ENCODE measurements at regions not wholly inside any gene's neighbourhood (a gene's known extent, or its start where the extent isn't known, plus 50 kb on each side); places are given as distances from the start of the nearest gene placed in this dataset.

DNA sequence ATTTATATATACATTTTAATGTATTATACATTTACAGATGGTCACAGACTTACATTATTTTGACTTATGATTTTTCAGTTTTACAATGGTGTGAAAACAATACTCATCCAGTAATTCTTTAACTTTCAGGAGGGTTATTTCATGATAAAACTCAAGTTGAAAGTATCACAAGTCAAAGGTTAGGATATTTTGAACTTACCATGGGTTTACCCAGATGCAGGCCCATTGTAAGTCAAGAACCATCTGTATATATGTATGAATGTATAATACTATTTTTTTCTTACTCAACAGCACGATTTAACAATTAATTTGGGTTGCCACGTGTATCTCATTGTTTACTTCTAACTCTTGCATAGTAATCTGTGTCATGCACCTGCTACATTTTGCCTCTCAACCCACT lies 1002.0 kb downstream of the OTOL1 start:
- Histone ChIP-seq H3K9me3 (ENCODE audit: insufficient read depth, low read length) (no peaks in the 10 kb centered on the region), H3K27me3 (ENCODE audit: low read depth, low read length) (no peaks in the 10 kb centered on the region), H3K4me3 (ENCODE audit: low read length) (no peak overlapping the region), H4K20me1 (ENCODE audit: insufficient read depth, low read length) (no peaks in the 10 kb centered on the region), H3K27ac (ENCODE audit: low read length) (no peak overlapping the region), H3K79me2 (ENCODE audit: low read length) (no peaks in the 10 kb centered on the region), H3K9ac (ENCODE audit: low read length) (no peak overlapping the region), H3K4me1 (ENCODE audit: low read length) (no peaks in the 10 kb centered on the region), H3K36me3 (replicated peaks; ENCODE audit: low read depth, low read length) (no peaks in the 10 kb centered on the region), H2AFZ (ENCODE audit: low read depth, low read length) (no peak overlapping the region), H3K4me2 (ENCODE audit: low read length) (no peak overlapping the region)
- TF ChIP-seq EZH2phosphoT487 (IDR thresholded peaks at IDR 0.05; ENCODE audit: low read depth), result no peak
- TF ChIP-seq, protein P1, sequence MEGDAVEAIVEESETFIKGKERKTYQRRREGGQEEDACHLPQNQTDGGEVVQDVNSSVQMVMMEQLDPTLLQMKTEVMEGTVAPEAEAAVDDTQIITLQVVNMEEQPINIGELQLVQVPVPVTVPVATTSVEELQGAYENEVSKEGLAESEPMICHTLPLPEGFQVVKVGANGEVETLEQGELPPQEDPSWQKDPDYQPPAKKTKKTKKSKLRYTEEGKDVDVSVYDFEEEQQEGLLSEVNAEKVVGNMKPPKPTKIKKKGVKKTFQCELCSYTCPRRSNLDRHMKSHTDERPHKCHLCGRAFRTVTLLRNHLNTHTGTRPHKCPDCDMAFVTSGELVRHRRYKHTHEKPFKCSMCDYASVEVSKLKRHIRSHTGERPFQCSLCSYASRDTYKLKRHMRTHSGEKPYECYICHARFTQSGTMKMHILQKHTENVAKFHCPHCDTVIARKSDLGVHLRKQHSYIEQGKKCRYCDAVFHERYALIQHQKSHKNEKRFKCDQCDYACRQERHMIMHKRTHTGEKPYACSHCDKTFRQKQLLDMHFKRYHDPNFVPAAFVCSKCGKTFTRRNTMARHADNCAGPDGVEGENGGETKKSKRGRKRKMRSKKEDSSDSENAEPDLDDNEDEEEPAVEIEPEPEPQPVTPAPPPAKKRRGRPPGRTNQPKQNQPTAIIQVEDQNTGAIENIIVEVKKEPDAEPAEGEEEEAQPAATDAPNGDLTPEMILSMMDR (IDR thresholded peaks at IDR 0.05; ENCODE audit: low read depth, low read length), result no peak

DNA sequence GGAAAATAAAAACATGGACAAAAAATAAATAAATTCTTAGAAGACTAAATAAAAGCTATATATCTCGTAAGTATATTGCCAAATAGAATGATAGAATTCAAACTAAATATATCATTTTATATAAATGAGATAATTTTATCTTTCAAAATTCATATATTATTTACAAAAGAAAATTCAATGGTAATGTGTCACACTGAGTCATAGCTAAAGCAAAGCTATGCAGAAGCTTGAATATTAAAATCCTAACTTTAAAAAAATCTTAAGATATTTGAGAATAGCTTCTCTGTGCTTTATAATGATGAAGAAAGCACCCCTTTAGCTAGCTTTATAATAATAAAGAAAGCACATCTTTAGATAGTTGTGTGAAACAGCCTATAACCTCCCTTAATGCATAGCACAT lies 1010.8 kb downstream of the OTOL1 start:
- Histone ChIP-seq H4K20me1 (ENCODE audit: insufficient read depth, low read length) (no peaks in the 10 kb centered on the region), H3K79me2 (ENCODE audit: low read length) (no peaks in the 10 kb centered on the region), H2AFZ (ENCODE audit: low read depth, low read length) (no peak overlapping the region), H3K27me3 (ENCODE audit: low read depth, low read length) (no peaks in the 10 kb centered on the region), H3K4me2 (ENCODE audit: low read length) (no peak overlapping the region), H3K9me3 (ENCODE audit: insufficient read depth, low read length) (no peaks in the 10 kb centered on the region), H3K4me3 (ENCODE audit: low read length) (no peak overlapping the region), H3K4me1 (ENCODE audit: low read length) (no peaks in the 10 kb centered on the region), H3K9ac (ENCODE audit: low read length) (no peak overlapping the region), H3K36me3 (replicated peaks; ENCODE audit: low read depth, low read length) (no peaks in the 10 kb centered on the region), H3K27ac (ENCODE audit: low read length) (no peak overlapping the region)
- TF ChIP-seq, protein P1 (IDR thresholded peaks at IDR 0.05; ENCODE audit: low read depth, low read length), result no peak
- TF ChIP-seq EZH2phosphoT487 (IDR thresholded peaks at IDR 0.05; ENCODE audit: low read depth), result no peak

DNA sequence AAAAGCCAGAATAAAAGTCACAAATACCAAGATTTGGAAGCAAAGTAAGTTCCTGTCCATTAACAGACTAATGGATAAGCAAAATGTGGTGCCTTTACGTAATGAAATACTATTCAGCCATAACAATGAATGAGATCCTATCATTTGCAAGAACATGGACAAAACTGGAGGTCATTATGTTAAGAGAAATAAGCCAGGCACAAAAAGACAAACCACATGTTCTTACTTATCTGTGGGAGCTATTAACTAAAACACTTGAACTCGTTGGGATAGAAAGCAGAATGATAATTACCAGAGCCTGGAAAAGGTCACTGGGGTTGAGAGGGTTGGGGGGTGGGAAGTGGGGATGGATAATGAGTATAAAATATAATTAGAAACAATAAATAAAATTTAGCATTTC lies 1015.9 kb downstream of the OTOL1 start:
- Histone ChIP-seq H3K27me3 (ENCODE audit: low read depth, low read length) (no peaks in the 10 kb centered on the region), H3K4me3 (ENCODE audit: low read length) (no peak overlapping the region), H2AFZ (ENCODE audit: low read depth, low read length) (peak overlapping the region; percentile 42; the same call in 1 of the 2 replicates), H3K36me3 (replicated peaks; ENCODE audit: low read depth, low read length) (no peaks in the 10 kb centered on the region), H4K20me1 (ENCODE audit: insufficient read depth, low read length) (no peaks in the 10 kb centered on the region), H3K9ac (ENCODE audit: low read length) (no peak overlapping the region), H3K4me1 (ENCODE audit: low read length) (no peaks in the 10 kb centered on the region), H3K27ac (ENCODE audit: low read length) (no peak overlapping the region), H3K4me2 (ENCODE audit: low read length) (no peak overlapping the region), H3K9me3 (ENCODE audit: insufficient read depth, low read length) (no peaks in the 10 kb centered on the region), H3K79me2 (ENCODE audit: low read length) (no peaks in the 10 kb centered on the region)
- TF ChIP-seq, protein P1 (IDR thresholded peaks at IDR 0.05; ENCODE audit: low read depth, low read length), result no peak
- TF ChIP-seq EZH2phosphoT487 (IDR thresholded peaks at IDR 0.05; ENCODE audit: low read depth), result no peak

DNA sequence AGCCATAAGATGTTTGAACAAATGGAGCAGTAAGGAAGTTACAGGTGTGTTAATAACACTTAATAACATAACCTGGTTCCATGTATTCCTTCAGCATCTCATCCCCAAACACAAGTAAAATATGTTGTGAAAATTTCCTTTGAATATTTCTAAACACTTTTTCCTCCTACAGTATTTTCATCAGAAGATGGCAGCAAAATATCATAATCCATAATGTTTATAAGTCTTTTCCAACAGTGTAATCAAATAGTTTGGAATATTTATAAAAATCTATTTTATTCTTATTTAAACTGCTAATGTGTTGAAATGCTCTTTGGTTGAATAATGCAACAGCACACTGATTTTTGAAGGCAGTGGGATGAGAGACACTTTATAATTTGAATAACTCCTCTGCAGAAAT lies 1020.5 kb downstream of the OTOL1 start:
- Histone ChIP-seq H2AFZ (ENCODE audit: low read depth, low read length) (no peak overlapping the region), H3K27me3 (ENCODE audit: low read depth, low read length) (no peaks in the 10 kb centered on the region), H4K20me1 (ENCODE audit: insufficient read depth, low read length) (no peaks in the 10 kb centered on the region), H3K79me2 (ENCODE audit: low read length) (no peaks in the 10 kb centered on the region), H3K4me1 (ENCODE audit: low read length) (no peaks in the 10 kb centered on the region), H3K4me3 (ENCODE audit: low read length) (no peak overlapping the region), H3K9me3 (ENCODE audit: insufficient read depth, low read length) (no peaks in the 10 kb centered on the region), H3K36me3 (replicated peaks; ENCODE audit: low read depth, low read length) (no peaks in the 10 kb centered on the region), H3K9ac (ENCODE audit: low read length) (no peak overlapping the region), H3K27ac (ENCODE audit: low read length) (no peak overlapping the region), H3K4me2 (ENCODE audit: low read length) (no peak overlapping the region)
- TF ChIP-seq, protein P1 (IDR thresholded peaks at IDR 0.05; ENCODE audit: low read depth, low read length), result no peak
- no peak for TF ChIP-seq EZH2phosphoT487 (IDR thresholded peaks at IDR 0.05; ENCODE audit: low read depth)

Measured in OCI-LY3 (cell line).